ENCODE measurements at regions not wholly inside any gene's neighbourhood (a gene's known extent, or its start where the extent isn't known, plus 50 kb on each side); places are given as distances from the start of the nearest gene placed in this dataset.
"Not testable (repeated sequence)": the region's sequence is repeated elsewhere in the genome, so short reads cannot be mapped to it uniquely, and the experiment has no call there.

DNA sequence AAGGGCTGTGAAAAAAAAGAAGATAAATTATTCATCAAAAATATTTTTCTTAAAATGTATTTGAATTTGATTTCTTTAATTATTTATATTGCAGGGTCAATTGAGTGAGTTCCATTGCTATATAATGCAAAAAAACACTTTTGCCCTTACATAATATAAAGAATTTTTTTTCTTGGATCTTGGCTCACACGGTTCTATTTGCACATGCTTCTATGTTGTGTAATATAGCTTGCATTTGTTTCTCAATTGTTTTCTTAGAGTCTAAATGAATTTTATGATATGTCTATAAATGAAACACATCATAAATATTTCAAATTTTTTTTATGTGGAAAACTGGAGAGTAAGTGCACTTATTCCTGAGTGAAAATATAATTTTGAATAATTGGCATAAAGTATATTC is 694.2 kb downstream of the SLC6A15 start:
- DNase-seq: no peak

- no peak for DNase-seq
These were observed 710.6 kb downstream of the SLC6A15 start for GRCh38 chr12:84201976-84202375.

DNA sequence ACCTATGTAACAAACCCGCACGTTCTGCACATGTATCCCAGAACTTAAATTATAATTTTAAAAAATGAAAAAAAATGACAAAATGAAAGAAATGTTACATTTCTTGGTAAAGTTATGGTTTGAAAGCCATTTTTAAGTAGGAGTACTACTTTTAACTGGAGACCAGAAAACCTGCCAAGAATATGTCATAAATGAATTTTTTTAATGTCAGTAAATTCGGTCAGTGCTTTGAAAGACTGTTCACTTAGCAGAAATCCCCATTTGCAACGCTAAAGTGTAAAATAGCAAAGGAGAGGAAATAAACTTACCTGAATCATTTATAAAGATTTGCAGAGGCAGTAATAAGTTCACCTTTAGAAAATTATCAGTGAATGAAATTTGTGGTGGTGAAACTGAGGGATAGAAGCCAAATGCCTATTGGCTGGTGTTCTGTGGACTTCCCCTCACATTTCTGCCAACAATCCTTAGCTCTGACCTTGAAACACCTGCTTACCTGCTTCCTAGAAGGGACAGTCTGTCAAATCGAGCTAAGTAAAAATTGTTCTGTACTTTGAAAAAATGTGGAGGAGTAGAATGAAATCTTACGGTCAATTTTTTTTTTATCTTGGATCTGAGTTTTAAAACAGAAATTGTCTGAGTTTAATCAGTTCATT is 714.2 kb downstream of the SLC6A15 start:
- DNase-seq: no peak

- DNase-seq: no peak
These were observed 720.8 kb downstream of the SLC6A15 start for GRCh38 chr12:84191779-84192178.

- DNase-seq: no peak
These were observed 726.2 kb downstream of the SLC6A15 start for GRCh38 chr12:84186433-84186832.

GRCh38 chr12:84183576-84183975 is 729.0 kb downstream of the SLC6A15 start:
- DNase-seq: no peak

- no peak for DNase-seq
These were observed 738.5 kb downstream of the SLC6A15 start for GRCh38 chr12:84174115-84174514.

DNA sequence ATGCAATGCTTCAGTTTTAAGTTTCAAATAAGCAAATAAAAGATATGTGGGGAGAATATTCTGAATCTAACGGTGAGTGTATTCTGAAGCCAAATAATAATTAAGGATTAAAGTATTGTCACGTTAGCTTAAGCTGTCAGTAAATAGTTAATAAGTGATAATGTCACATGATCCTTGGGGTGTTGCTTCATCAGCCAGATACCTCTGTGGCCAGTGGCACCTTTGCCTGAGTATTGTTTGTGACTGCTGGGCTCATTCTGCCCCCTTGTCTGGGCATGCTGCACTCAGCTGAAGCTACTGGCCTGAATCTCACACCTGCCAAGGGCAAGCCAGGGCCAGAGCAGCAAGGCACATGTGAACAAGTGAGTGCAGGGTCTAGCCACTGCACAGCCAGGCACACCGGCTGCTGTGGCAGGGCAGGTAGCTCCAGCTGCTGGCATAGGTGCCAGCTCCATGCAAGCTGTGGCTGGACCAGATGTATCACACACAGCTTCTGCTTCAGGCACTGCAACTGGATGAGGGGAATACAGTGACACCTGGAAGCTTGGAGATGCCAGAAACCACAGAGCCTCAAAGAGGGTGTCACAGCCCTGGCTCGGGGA is 739.7 kb downstream of the SLC6A15 start:
- DNase-seq: no peak

DNA sequence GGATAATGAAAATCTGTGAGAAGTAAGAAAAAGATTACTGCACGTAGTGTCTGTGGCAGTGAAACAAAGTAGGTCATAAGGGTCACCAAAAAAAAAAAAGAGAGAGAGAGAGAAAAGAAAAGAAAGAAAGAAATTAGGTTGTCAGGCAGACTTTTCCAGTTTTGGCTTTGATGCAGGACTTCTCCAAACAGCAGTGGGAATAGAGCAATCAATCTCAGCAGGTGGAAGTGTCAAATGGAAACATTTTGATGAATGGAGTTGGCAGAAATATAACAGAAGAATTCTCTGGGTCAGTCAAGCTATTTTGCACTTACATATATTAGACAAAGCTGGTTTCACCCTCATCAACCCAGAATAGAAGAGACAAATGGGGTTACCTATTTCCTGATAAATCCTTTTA is 745.8 kb downstream of the SLC6A15 start:
- no peak for DNase-seq

GRCh38 chr12:84165998-84166571 is 746.5 kb downstream of the SLC6A15 start:
- DNase-seq: no peak

DNA sequence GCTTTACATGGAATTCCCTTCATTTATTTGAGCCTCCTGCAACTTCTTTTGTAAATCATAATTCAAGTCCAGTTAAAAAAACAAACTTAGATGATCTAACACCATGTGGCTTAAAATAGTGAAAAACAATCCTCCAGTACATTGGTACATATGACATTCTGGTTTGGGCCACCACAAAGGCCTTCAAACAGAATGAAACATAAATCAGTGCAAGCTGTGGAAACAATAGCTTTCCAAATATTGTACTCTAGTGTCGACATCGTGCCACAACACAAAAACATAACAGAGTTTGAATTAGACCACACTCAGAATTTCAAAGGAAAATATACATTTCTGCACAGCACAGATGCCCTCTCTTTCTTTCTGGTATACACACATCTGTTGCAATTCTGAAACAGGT is 751.3 kb downstream of the SLC6A15 start:
- DNase-seq: no peak

GRCh38 chr12:84159260-84159659 is 753.3 kb downstream of the SLC6A15 start:
- DNase-seq: no peak

- DNase-seq: no peak
These were observed 755.4 kb downstream of the SLC6A15 start for GRCh38 chr12:84157170-84157569.

GRCh38 chr12:84154991-84155930 is 757.3 kb downstream of the SLC6A15 start:
- DNase-seq: not testable (repeated sequence)

- DNase-seq: not testable (repeated sequence)
These were observed 758.1 kb downstream of the SLC6A15 start for GRCh38 chr12:84154439-84154990.

DNA sequence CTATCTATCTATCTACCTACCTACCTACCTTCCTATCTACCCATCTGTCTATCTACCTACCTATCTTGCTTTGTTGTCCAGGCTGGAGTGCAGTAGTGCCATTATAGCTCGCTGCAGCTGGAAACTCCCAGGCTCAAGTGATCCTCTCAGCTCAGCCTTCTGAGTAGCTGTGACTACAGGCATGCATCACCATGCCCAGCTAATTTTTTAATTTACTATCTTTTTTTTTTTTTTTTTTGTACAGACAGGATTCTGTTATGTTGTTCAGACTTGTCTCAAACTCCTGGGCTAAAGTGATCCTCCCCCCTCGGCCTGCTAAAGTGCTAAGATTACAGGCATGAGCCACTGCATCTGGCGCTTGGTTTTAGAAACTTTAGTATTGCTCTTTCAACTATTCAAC is 762.4 kb downstream of the SLC6A15 start:
- DNase-seq: no peak

DNA sequence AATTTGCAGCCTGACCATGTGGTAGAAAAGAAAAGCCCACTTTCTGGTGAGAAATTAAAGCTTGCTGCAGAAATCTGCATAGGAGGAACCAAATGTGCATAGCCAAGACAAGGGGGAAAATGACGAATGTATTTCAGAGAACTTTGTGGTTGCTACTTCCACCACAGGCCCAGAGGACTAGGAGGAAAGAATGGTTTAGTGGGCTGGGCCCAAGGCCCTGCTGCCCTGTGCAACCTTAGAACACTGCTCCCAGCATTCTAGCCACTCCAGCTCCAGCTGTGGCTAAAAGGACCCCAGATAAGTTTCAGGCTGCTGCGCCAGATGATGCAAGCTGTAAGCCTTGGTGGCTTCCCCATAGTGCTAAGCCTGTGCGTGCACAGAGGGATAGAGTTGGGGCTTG is 764.3 kb downstream of the SLC6A15 start:
- DNase-seq: no peak

GRCh38 chr12:84136862-84137367 is 775.7 kb downstream of the SLC6A15 start:
- no peak for DNase-seq

- DNase-seq: no peak
These were observed 776.9 kb downstream of the SLC6A15 start for GRCh38 chr12:84135586-84136279.

GRCh38 chr12:84134797-84135366 is 777.7 kb downstream of the SLC6A15 start:
- no peak for DNase-seq

- DNase-seq: no peak
These were observed 781.5 kb downstream of the SLC6A15 start for GRCh38 chr12:84131076-84131475.

All from suppressor macrophage (primary cell).